Mesenchymal stem cell (in vitro differentiated cells and primary cell): ENCODE measurements at regions not wholly inside any gene's neighbourhood (a gene's known extent, or its start where the extent isn't known, plus 50 kb on each side); places are given as distances from the start of the nearest gene placed in this dataset.
A peak's percentile ranks its signal among the peaks of the same experiment; 100 is the strongest.

Experiments
- DNase-seq: peaks from one replicate; pipeline ENCODE4 v3.0.0-alpha.2; 2013
- H2AFZ ChIP-seq: one replicate; pipeline ENCODE4 v1.6.1; 2013; ENCODE audit warnings: low read depth, mild to moderate bottlenecking, control low read depth, inconsistent platforms, low read length, moderate library complexity
- H2AK5ac ChIP-seq: 2 replicates; pipeline ENCODE4 v1.6.1; 2013; ENCODE audit warnings: low read length, moderate library complexity, mild to moderate bottlenecking, inconsistent platforms; ENCODE audit not compliant: severe bottlenecking
- H2BK120ac ChIP-seq: one replicate; pipeline ENCODE4 v1.6.1; 2013; ENCODE audit warnings: low read depth, mild to moderate bottlenecking, inconsistent platforms, low read length, moderate library complexity
- H2BK12ac ChIP-seq, 2 experiments: one replicate each; pipeline ENCODE4 v1.6.1; 2013; ENCODE audit warnings: inconsistent platforms in 2 of 2, low read length in 2 of 2, mild to moderate bottlenecking in 2 of 2, moderate library complexity in 2 of 2, control low read depth in 1 of 2
- H2BK15ac ChIP-seq: one replicate; pipeline ENCODE4 v1.6.1; 2013; ENCODE audit warnings: mild to moderate bottlenecking, low read depth, inconsistent platforms; ENCODE audit not compliant: poor library complexity, severe bottlenecking
- H2BK5ac ChIP-seq: 2 replicates; pipeline ENCODE4 v1.6.1; 2013; ENCODE audit warnings: low read depth, mild to moderate bottlenecking, low read length, control low read depth, inconsistent platforms; ENCODE audit not compliant: poor library complexity, severe bottlenecking
- H3K14ac ChIP-seq, 2 experiments: one replicate each; pipeline ENCODE4 v1.6.1; 2013; ENCODE audit warnings: inconsistent platforms in 2 of 2, low read length in 2 of 2, control low read depth in 1 of 2, mild to moderate bottlenecking in 1 of 2, moderate library complexity in 1 of 2
- H3K18ac ChIP-seq, 2 experiments: one replicate each; pipeline ENCODE4 v1.6.1; 2013; ENCODE audit warnings: inconsistent platforms in 2 of 2, low read length in 2 of 2, control low read depth in 1 of 2, low read depth in 1 of 2, mild to moderate bottlenecking in 1 of 2
- H3K23ac ChIP-seq, 2 experiments: one replicate each; pipeline ENCODE4 v1.6.1; 2013; ENCODE audit warnings: inconsistent platforms in 2 of 2, low read length in 2 of 2, mild to moderate bottlenecking in 2 of 2, moderate library complexity in 2 of 2, control low read depth in 1 of 2
- H3K27ac ChIP-seq: 2 replicates; pipeline ENCODE4 v1.5.1; 2013; ENCODE audit warnings: mild to moderate bottlenecking, moderate library complexity, low read length, control low read depth, inconsistent platforms; ENCODE audit not compliant: poor library complexity, severe bottlenecking
- H3K27me3 ChIP-seq, 2 experiments: 2 replicates each; pipeline versions ENCODE4 v1.6.1 to v1.7.0; 2013; ENCODE audit warnings: low read length in 2 of 2, mild to moderate bottlenecking in 2 of 2, moderate library complexity in 2 of 2, control low read depth in 1 of 2, inconsistent platforms in 1 of 2; ENCODE audit not compliant: control insufficient read depth in 1 of 2, insufficient read depth in 1 of 2
- H3K36me3 ChIP-seq, 2 experiments: 2 replicates each; pipeline versions ENCODE4 v1.6.1 to v1.7.0; 2013; ENCODE audit warnings: low read length in 2 of 2, control low read depth in 1 of 2, inconsistent platforms in 1 of 2, low read depth in 1 of 2, mild to moderate bottlenecking in 1 of 2; ENCODE audit not compliant: insufficient read depth in 2 of 2, control insufficient read depth in 1 of 2
- H3K4ac ChIP-seq, 2 experiments: one replicate each; pipeline ENCODE4 v1.6.1; 2013; ENCODE audit warnings: inconsistent platforms in 2 of 2, low read length in 2 of 2, mild to moderate bottlenecking in 2 of 2, moderate library complexity in 2 of 2, control low read depth in 1 of 2, low read depth in 1 of 2
- H3K4me1 ChIP-seq: 2 replicates; pipeline ENCODE4 v1.6.1; 2013; ENCODE audit warnings: low read depth, low read length, control low read depth; ENCODE audit not compliant: control insufficient read depth, insufficient read depth
- H3K4me2 ChIP-seq: 2 replicates; pipeline ENCODE4 v1.6.1; 2013; ENCODE audit warnings: low read length, mild to moderate bottlenecking, inconsistent platforms; ENCODE audit not compliant: poor library complexity, severe bottlenecking
- H3K4me3 ChIP-seq, 2 experiments: 2 replicates each; pipeline versions ENCODE4 v1.5.1 to v1.7.0; 2013; ENCODE audit warnings: low read length in 2 of 2, mild to moderate bottlenecking in 2 of 2, control low read depth in 1 of 2, low read depth in 1 of 2; ENCODE audit not compliant: insufficient read depth in 1 of 2
- H3K79me1 ChIP-seq: replicated peaks from 2 replicates; pipeline ENCODE4 v1.6.1; 2013; ENCODE audit warnings: mild to moderate bottlenecking, control low read depth, low read length, inconsistent platforms; ENCODE audit not compliant: poor library complexity, severe bottlenecking
- H3K9ac ChIP-seq: 2 replicates; pipeline ENCODE4 v1.7.0; 2013; ENCODE audit warnings: mild to moderate bottlenecking, low read length, moderate library complexity
- H3K9me3 ChIP-seq: 2 replicates; pipeline ENCODE4 v1.7.0; 2013; ENCODE audit warnings: mild to moderate bottlenecking, low read length; ENCODE audit not compliant: control insufficient read depth
- H4K8ac ChIP-seq: one replicate; pipeline ENCODE4 v1.6.1; 2013; ENCODE audit warnings: inconsistent platforms, mild to moderate bottlenecking, low read length, moderate library complexity
- H4K91ac ChIP-seq: one replicate; pipeline ENCODE4 v1.6.1; 2013; ENCODE audit warnings: mild to moderate bottlenecking, low read length, inconsistent platforms
- WGBS: methylation state at CpG from one replicate; pipeline ENCODE4 v1.1.7; 2013; ENCODE audit warnings: mixed read lengths; 5-methylcytosine and 5-hydroxymethylcytosine counted together

- H3K4me1 ChIP-seq = no peaks in the 10 kb centered on the region
- no peak overlapping the region for H2BK120ac ChIP-seq
- H3K4ac ChIP-seq = no peak overlapping the region
- H3K27ac ChIP-seq = no peak overlapping the region
- no peaks in the 10 kb centered on the region for H3K36me3 ChIP-seq
- H2AK5ac ChIP-seq = no peak overlapping the region
- DNase-seq = peak; percentile 52
- H3K9ac ChIP-seq = no peak overlapping the region
- H3K9me3 ChIP-seq = no peaks in the 10 kb centered on the region
- H4K8ac ChIP-seq = no peak overlapping the region
- H2BK5ac ChIP-seq = no peak overlapping the region
- no peak overlapping the region for H3K4me2 ChIP-seq
- H3K23ac ChIP-seq = no peak overlapping the region
- H3K27me3 ChIP-seq = peaks cover 4 to 8% of the 10 kb centered on the region in 2 experiments
- WGBS = no CpG with 5 or more reads among the region's 1 CpG
- H3K14ac ChIP-seq = no peak overlapping the region
- H2AFZ ChIP-seq = no peak overlapping the region
- H2BK12ac ChIP-seq = no peak overlapping the region
- H4K91ac ChIP-seq = no peak overlapping the region
- no peak overlapping the region for H3K18ac ChIP-seq
- H2BK15ac ChIP-seq = no peak overlapping the region
- no peaks in the 10 kb centered on the region for H3K79me1 ChIP-seq
- no peak overlapping the region for H3K4me3 ChIP-seq
Observed at GRCh38 chr4:111854494-111855087, 290.7 kb upstream of the FAM241A start.

GRCh38 chr4:111855308-111855707 lies 289.9 kb upstream of the FAM241A start:
- WGBS = 100% methylated on average over 1 of the region's 1 CpG
- no peak overlapping the region for H3K18ac ChIP-seq
- no peak overlapping the region for H3K4me2 ChIP-seq
- H2BK15ac ChIP-seq = no peak overlapping the region
- H3K4me3 ChIP-seq = no peak overlapping the region
- H2BK5ac ChIP-seq = no peak overlapping the region
- no peak overlapping the region for H3K27ac ChIP-seq
- H2AFZ ChIP-seq = no peak overlapping the region
- no peak overlapping the region for H4K91ac ChIP-seq
- H3K9me3 ChIP-seq = no peaks in the 10 kb centered on the region
- no peaks in the 10 kb centered on the region for H3K79me1 ChIP-seq
- no peak overlapping the region for H3K9ac ChIP-seq
- no peak overlapping the region for H4K8ac ChIP-seq
- H3K4ac ChIP-seq = no peak overlapping the region
- DNase-seq = no peak
- no peaks in the 10 kb centered on the region for H3K4me1 ChIP-seq
- H3K27me3 ChIP-seq = peaks cover 4 to 8% of the 10 kb centered on the region in 2 experiments
- H2AK5ac ChIP-seq = no peak overlapping the region
- H3K14ac ChIP-seq = no peak overlapping the region
- no peak overlapping the region for H3K23ac ChIP-seq
- no peak overlapping the region for H2BK12ac ChIP-seq
- H3K36me3 ChIP-seq = no peaks in the 10 kb centered on the region
- no peak overlapping the region for H2BK120ac ChIP-seq

GRCh38 chr4:111864066-111864465 lies 281.2 kb upstream of the FAM241A start:
- Histone ChIP-seq H2AFZ (no peak overlapping the region), H4K8ac (no peak overlapping the region), H2BK120ac (no peak overlapping the region), H3K27ac (no peak overlapping the region), H3K4me1 (no peaks in the 10 kb centered on the region), H3K4ac (no peak overlapping the region), H3K4me2 (no peak overlapping the region), H3K9ac (no peak overlapping the region), H3K14ac (no peak overlapping the region), H4K91ac (no peak overlapping the region), H3K4me3 (no peak overlapping the region), H3K36me3 (no peaks in the 10 kb centered on the region), H2BK5ac (no peak overlapping the region), H2AK5ac (no peak overlapping the region), H2BK15ac (no peak overlapping the region), H2BK12ac (no peak overlapping the region), H3K79me1 (no peaks in the 10 kb centered on the region), H3K9me3 (no peaks in the 10 kb centered on the region), H3K18ac (no peak overlapping the region), H3K23ac (no peak overlapping the region), H3K27me3 (peaks cover 0 to 4% of the 10 kb centered on the region in 2 experiments)
- no peak for DNase-seq
- 44% methylated on average over 2 of the region's 4 CpGs for WGBS

- H3K9me3 ChIP-seq = no peaks in the 10 kb centered on the region
- no peaks in the 10 kb centered on the region for H3K4me1 ChIP-seq
- H2AFZ ChIP-seq = no peak overlapping the region
- H2BK5ac ChIP-seq = no peak overlapping the region
- no peak overlapping the region for H3K23ac ChIP-seq
- peaks cover 0 to 3% of the 10 kb centered on the region in 2 experiments for H3K27me3 ChIP-seq
- H2AK5ac ChIP-seq = no peak overlapping the region
- DNase-seq = no peak
- H4K91ac ChIP-seq = no peak overlapping the region
- no peak overlapping the region for H3K4ac ChIP-seq
- no peak overlapping the region for H2BK12ac ChIP-seq
- no peak overlapping the region for H3K27ac ChIP-seq
- no peak overlapping the region for H4K8ac ChIP-seq
- H3K4me3 ChIP-seq = no peak overlapping the region
- no peak overlapping the region for H3K9ac ChIP-seq
- H3K4me2 ChIP-seq = no peak overlapping the region
- no peak overlapping the region for H3K18ac ChIP-seq
- no peak overlapping the region for H2BK15ac ChIP-seq
- no peak overlapping the region for H2BK120ac ChIP-seq
- no peaks in the 10 kb centered on the region for H3K79me1 ChIP-seq
- H3K14ac ChIP-seq = no peak overlapping the region
- WGBS = 100% methylated on average over 2 of the region's 4 CpGs
- no peaks in the 10 kb centered on the region for H3K36me3 ChIP-seq
Observed at GRCh38 chr4:111869339-111869738, 275.9 kb upstream of the FAM241A start.
